IPS DF 4.7 (cell line): ENCODE measurements at regions not wholly inside any gene's neighbourhood (a gene's known extent, or its start where the extent isn't known, plus 50 kb on each side); places are given as distances from the start of the nearest gene placed in this dataset.

ENCODE experiments used
- DNase-seq: peaks from one replicate; pipeline ENCODE4 v3.0.0-alpha.2; 2013; ENCODE audit warnings: low spot score; ENCODE audit errors: extremely low read depth

GRCh38 chr6:94095961-94096360 lies 676.6 kb upstream of the EPHA7 start:
- DNase-seq = no peak

GRCh38 chr6:94089941-94090340 lies 670.6 kb upstream of the EPHA7 start:
- DNase-seq = no peak

GRCh38 chr6:94088870-94089269 lies 669.5 kb upstream of the EPHA7 start:
- DNase-seq = no peak

GRCh38 chr6:94074764-94075163 lies 655.4 kb upstream of the EPHA7 start:
- no peak for DNase-seq

- DNase-seq = no peak
Observed at GRCh38 chr6:94071835-94072234, 652.5 kb upstream of the EPHA7 start.

GRCh38 chr6:94065707-94066337 lies 646.5 kb upstream of the EPHA7 start:
- DNase-seq = no peak

GRCh38 chr6:94052749-94053148 lies 633.4 kb upstream of the EPHA7 start:
- DNase-seq = no peak

GRCh38 chr6:94050515-94050914 lies 631.2 kb upstream of the EPHA7 start:
- DNase-seq = no peak

GRCh38 chr6:94049001-94049400 lies 629.6 kb upstream of the EPHA7 start:
- DNase-seq = no peak

GRCh38 chr6:94045099-94045829 lies 625.9 kb upstream of the EPHA7 start:
- no peak for DNase-seq

GRCh38 chr6:94041945-94042709 lies 622.8 kb upstream of the EPHA7 start:
- no peak for DNase-seq

GRCh38 chr6:94036024-94036423 lies 616.7 kb upstream of the EPHA7 start:
- DNase-seq = no peak

- DNase-seq = no peak
Observed at GRCh38 chr6:94027374-94027773, 608.0 kb upstream of the EPHA7 start.

GRCh38 chr6:94026575-94026974 lies 607.2 kb upstream of the EPHA7 start:
- DNase-seq = no peak

GRCh38 chr6:94005835-94006234 lies 586.5 kb upstream of the EPHA7 start:
- no peak for DNase-seq

GRCh38 chr6:93992976-93993375 lies 573.6 kb upstream of the EPHA7 start:
- DNase-seq = no peak

- no peak for DNase-seq
Observed at GRCh38 chr6:93989630-93990029, 570.3 kb upstream of the EPHA7 start.

- DNase-seq = no peak
Observed at GRCh38 chr6:93985953-93986352, 566.6 kb upstream of the EPHA7 start.

- DNase-seq = no peak
Observed at GRCh38 chr6:93975159-93975558, 555.8 kb upstream of the EPHA7 start.

- no peak for DNase-seq
Observed at GRCh38 chr6:93974332-93974731, 555.0 kb upstream of the EPHA7 start.

- DNase-seq = no peak
Observed at GRCh38 chr6:93972791-93973190, 553.4 kb upstream of the EPHA7 start.

GRCh38 chr6:93970684-93971083 lies 551.3 kb upstream of the EPHA7 start:
- no peak for DNase-seq
